Psoas muscle (tissue), 7 donors: ENCODE measurements at regions not wholly inside any gene's neighbourhood (a gene's known extent, or its start where the extent isn't known, plus 50 kb on each side); places are given as distances from the start of the nearest gene placed in this dataset.

Experiments used
- ATAC-seq, 4 donors: fragments of 200-7000 bp; cut with Tn5 transposase; one replicate each; pipeline ENCODE4 v1.9.1; 2020; ENCODE audit warnings: moderate library complexity in 3 of 4, mild to moderate bottlenecking in 2 of 4
- DNase-seq, 2 donors: peaks; one replicate each; pipeline ENCODE4 v3.0.0-alpha.2; 2020
- H3K27ac ChIP-seq: fragments of 200-600 bp; one replicate; pipeline ENCODE4 v1.8.0; 2022
- H3K27me3 ChIP-seq, 3 donors: fragments of 200-600 bp in 1 of 3; one replicate each; pipeline versions ENCODE4 v1.6.1 to v1.8.0; 2013 to 2022; ENCODE audit warnings: low read length in 2 of 3, mild to moderate bottlenecking in 2 of 3, moderate library complexity in 1 of 3; ENCODE audit not compliant: insufficient read depth in 3 of 3
- H3K36me3 ChIP-seq, 2 donors: fragments of 200-600 bp in 1 of 2; one replicate each; pipeline versions ENCODE4 v1.6.1 to v1.8.0; 2013 to 2022; ENCODE audit warnings: low read depth in 1 of 2, mild to moderate bottlenecking in 1 of 2, moderate library complexity in 1 of 2; ENCODE audit not compliant: insufficient read depth in 1 of 2
- H3K4me1 ChIP-seq: fragments of 200-600 bp; one replicate; pipeline ENCODE4 v1.8.0; 2022
- H3K4me3 ChIP-seq: fragments of 200-600 bp; one replicate; pipeline ENCODE4 v1.8.0; 2022; ENCODE audit warnings: mild to moderate bottlenecking
- H3K9me3 ChIP-seq: fragments of 200-600 bp; one replicate; pipeline ENCODE4 v1.8.0; 2022
- WGBS, 3 donors: extraction: QIAGEN DNeasy Blood & Tissue Kit; methylation state at CpG; one replicate each; pipeline versions ENCODE4 v1.1.6 to v1.1.7; 2013; 5-methylcytosine and 5-hydroxymethylcytosine counted together
- intact Hi-C, 2 donors: fragments of 100-400 bp; cut with DNase I; formaldehyde crosslinking; loops; one replicate each; pipeline versions ENCODE4 v1.11.0 to v1.14.2; 2022
- TF ChIP-seq, protein P1 (sequence below): fragments of 200-600 bp; IDR thresholded peaks from one replicate; pipeline ENCODE4 v1.8.0; 2022; ENCODE audit warnings: antibody characterized with exemption
- donor health status: healthy with polysubstance abuse.
- donor health status: DM: no; HTN: no; CAD: no; lungs with moderate emphysema.
- donor health status: Bipolar disorder and iron deficiency.
- donor health status: healthy.
- donor health status: DM: yes; HTN: yes; CAD: no.
- donor health status: DM: no; HTN: no; CAD: no.
- donor health status: DM: yes; HTN: yes; CAD: no.

DNA sequence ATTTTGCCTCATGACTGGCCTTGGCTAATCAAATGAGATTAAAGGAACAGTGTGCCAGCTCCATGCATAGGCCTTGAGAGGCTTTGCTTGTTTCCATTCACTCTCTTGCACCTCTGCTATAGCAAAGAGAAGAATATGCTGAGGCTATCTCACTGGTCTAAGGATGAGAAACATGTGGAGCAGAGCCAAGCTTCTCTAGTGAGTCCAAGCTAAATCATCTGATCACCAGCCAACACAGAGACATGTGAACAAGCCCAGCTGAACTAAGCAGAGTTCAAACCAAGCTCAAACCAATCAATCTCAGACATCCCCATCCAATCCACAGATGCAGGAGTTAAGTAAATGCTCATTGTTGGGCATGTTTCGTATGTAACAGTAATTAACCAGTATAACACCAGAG, 69.4 kb upstream of the API5 start:
- ATAC-seq (no peak), DNase-seq (no peak)
- H3K27ac ChIP-seq: no peak overlapping the region
- TF ChIP-seq, protein P1, sequence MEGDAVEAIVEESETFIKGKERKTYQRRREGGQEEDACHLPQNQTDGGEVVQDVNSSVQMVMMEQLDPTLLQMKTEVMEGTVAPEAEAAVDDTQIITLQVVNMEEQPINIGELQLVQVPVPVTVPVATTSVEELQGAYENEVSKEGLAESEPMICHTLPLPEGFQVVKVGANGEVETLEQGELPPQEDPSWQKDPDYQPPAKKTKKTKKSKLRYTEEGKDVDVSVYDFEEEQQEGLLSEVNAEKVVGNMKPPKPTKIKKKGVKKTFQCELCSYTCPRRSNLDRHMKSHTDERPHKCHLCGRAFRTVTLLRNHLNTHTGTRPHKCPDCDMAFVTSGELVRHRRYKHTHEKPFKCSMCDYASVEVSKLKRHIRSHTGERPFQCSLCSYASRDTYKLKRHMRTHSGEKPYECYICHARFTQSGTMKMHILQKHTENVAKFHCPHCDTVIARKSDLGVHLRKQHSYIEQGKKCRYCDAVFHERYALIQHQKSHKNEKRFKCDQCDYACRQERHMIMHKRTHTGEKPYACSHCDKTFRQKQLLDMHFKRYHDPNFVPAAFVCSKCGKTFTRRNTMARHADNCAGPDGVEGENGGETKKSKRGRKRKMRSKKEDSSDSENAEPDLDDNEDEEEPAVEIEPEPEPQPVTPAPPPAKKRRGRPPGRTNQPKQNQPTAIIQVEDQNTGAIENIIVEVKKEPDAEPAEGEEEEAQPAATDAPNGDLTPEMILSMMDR: no peak
- intact Hi-C loops: no loop called here
- no peaks in the 10 kb centered on the region for H3K27me3 ChIP-seq
- no peaks in the 10 kb centered on the region for H3K36me3 ChIP-seq
- 55 to 68% (median 57%) methylated on average over 1 of the region's 1 CpG for WGBS, 3 donors
- H3K4me1 ChIP-seq: no peaks in the 10 kb centered on the region
- no peak overlapping the region for H3K4me3 ChIP-seq
- H3K9me3 ChIP-seq: no peaks in the 10 kb centered on the region

DNA sequence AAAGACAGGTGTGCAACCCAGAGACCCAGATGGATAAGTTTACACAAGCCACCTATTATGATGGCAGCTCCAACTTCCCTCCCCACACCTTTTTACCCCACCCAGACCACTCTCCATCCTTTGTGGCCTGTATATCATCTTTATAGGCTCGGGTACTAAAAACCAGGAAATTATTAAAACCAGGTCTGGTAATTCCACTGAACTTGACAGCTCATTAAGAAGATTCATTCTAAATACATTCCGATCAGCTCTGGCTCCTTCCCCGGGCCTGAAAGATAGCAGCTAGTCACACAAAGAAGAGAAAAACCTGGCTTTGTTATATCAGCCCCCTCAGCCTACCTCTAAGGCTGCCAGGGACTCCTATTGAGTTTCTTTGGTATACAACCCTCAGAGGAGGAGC, 67.9 kb upstream of the API5 start:
- no peak overlapping the region for H3K4me3 ChIP-seq
- no peaks in the 10 kb centered on the region for H3K4me1 ChIP-seq
- DNase-seq (no peak), ATAC-seq (no peak)
- H3K36me3 ChIP-seq: no peaks in the 10 kb centered on the region
- H3K9me3 ChIP-seq: no peaks in the 10 kb centered on the region
- intact Hi-C loops: no loop called here
- TF ChIP-seq, protein P1: no peak
- H3K27ac ChIP-seq: no peak overlapping the region
- H3K27me3 ChIP-seq: no peaks in the 10 kb centered on the region
- WGBS, 3 donors: 20 to 30% (median 22%) methylated on average over 3 of the region's 3 CpGs

GRCh38 chr11:43245466-43245865, 66.3 kb upstream of the API5 start:
- 45 to 48% (median 45%) methylated on average over 4 of the region's 4 CpGs for WGBS, 3 donors
- ATAC-seq: no peak
- no peaks in the 10 kb centered on the region for H3K4me1 ChIP-seq
- H3K9me3 ChIP-seq: no peaks in the 10 kb centered on the region
- intact Hi-C loops: no loop called here
- no peak overlapping the region for H3K27ac ChIP-seq
- DNase-seq: no peak
- TF ChIP-seq, protein P1: no peak
- H3K27me3 ChIP-seq: no peaks in the 10 kb centered on the region
- no peak overlapping the region for H3K4me3 ChIP-seq
- H3K36me3 ChIP-seq: no peaks in the 10 kb centered on the region

DNA sequence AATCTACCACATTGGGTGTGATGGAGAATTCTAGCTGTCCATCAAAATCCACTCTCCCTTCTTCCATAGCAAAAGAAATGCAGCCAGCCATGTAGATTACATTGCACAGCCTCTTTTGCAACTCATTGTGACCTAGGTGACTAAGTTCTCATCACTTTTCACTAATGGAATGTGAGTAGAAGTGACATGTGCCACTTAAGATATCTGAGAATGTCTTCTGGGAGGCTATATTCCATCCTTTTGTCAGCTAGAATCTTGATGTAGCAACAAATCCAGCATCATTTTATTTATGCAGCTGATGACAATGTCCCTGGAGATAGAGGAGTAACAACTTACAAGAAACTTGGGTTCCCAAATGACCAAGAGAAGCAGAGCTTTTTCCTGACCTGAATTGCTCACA, 61.5 kb upstream of the API5 start:
- Histone ChIP-seq H3K27me3 (peaks cover 0 to 4% (median 0%) of the 10 kb centered on the region in 3 donors), H3K36me3 (no peaks in the 10 kb centered on the region), H3K9me3 (no peaks in the 10 kb centered on the region), H3K27ac (no peak overlapping the region), H3K4me1 (no peaks in the 10 kb centered on the region), H3K4me3 (no peak overlapping the region)
- DNase-seq (no peak), ATAC-seq (no peak)
- TF ChIP-seq, protein P1: no peak
- intact Hi-C loops: no loop called here

- DNase-seq (no peak), ATAC-seq (no peak)
- 89 to 91% (median 91%) methylated on average over 2 of the region's 2 CpGs for WGBS, 3 donors
- no peak overlapping the region for H3K27ac ChIP-seq
- H3K4me3 ChIP-seq: no peak overlapping the region
- H3K9me3 ChIP-seq: no peaks in the 10 kb centered on the region
- H3K4me1 ChIP-seq: no peaks in the 10 kb centered on the region
- no peaks in the 10 kb centered on the region for H3K27me3 ChIP-seq
- TF ChIP-seq, protein P1: no peak
- H3K36me3 ChIP-seq: no peaks in the 10 kb centered on the region
- intact Hi-C loops: no loop called here
Measured at GRCh38 chr11:43261775-43262174, 50.0 kb upstream of the API5 start.
